HL-60/S4 treated with retinoic acid at 250 ng/mL for 4 days and 3 days (cell line): ENCODE measurements at regions not wholly inside any gene's neighbourhood (a gene's known extent, or its start where the extent isn't known, plus 50 kb on each side); places are given as distances from the start of the nearest gene placed in this dataset.

Experiments used
- in situ Hi-C: fragments of 300-500 bp; cut with MboI; formaldehyde crosslinking; loops from 2 replicates; pipeline ENCODE4 v1.7.0; 2022; ENCODE audit warnings: low sequenced_read_pairs

- in situ Hi-C loops, result loop anchor here (10.0 kb wide), 1 partner anchor 161 kb away; no protein-coding TSS in a partner anchor
These were observed 57.2 kb upstream of the SEC14L1 start for GRCh38 chr17:77083531-77083930.

GRCh38 chr17:77085926-77086432 is 54.8 kb upstream of the SEC14L1 start:
- in situ Hi-C loops, result loop anchor here (10.0 kb wide), 1 partner anchor 159 kb away; no protein-coding TSS in a partner anchor

- in situ Hi-C loops, result loop anchor here (10.0 kb wide), 1 partner anchor 158 kb away; no protein-coding TSS in a partner anchor
These were observed 54.2 kb upstream of the SEC14L1 start for GRCh38 chr17:77086433-77087010.

- in situ Hi-C loops, result loop anchor here (10.0 kb wide), 1 partner anchor 157 kb away; no protein-coding TSS in a partner anchor
These were observed 52.9 kb upstream of the SEC14L1 start for GRCh38 chr17:77087650-77088454.

- in situ Hi-C loops, result loop anchor here (10.0 kb wide), 1 partner anchor 156 kb away; no protein-coding TSS in a partner anchor
These were observed 52.2 kb upstream of the SEC14L1 start for GRCh38 chr17:77088455-77089123.

- in situ Hi-C loops, result loop anchor here (10.0 kb wide), 1 partner anchor 156 kb away; no protein-coding TSS in a partner anchor
These were observed 51.7 kb upstream of the SEC14L1 start for GRCh38 chr17:77089124-77089490.

- in situ Hi-C loops, result loop anchor here (10.0 kb wide), 1 partner anchor 155 kb away; no protein-coding TSS in a partner anchor
These were observed 50.8 kb upstream of the SEC14L1 start for GRCh38 chr17:77089949-77090348.

GRCh38 chr17:77090476-77090875 is 50.3 kb upstream of the SEC14L1 start:
- in situ Hi-C loops, result no loop called here
